Kidney epithelial cell (primary cell): ENCODE measurements at regions not wholly inside any gene's neighbourhood (a gene's known extent, or its start where the extent isn't known, plus 50 kb on each side); places are given as distances from the start of the nearest gene placed in this dataset.

Experiments
- DNase-seq: peaks from one replicate; pipeline ENCODE4 v3.0.0-alpha.2; 2010; ENCODE audit warnings: low read depth
- H3K27me3 ChIP-seq: 2 replicates; pipeline ENCODE4 v1.6.0; 2011; ENCODE audit warnings: low read length; ENCODE audit not compliant: control insufficient read depth, insufficient read depth
- H3K36me3 ChIP-seq: 2 replicates; pipeline ENCODE4 v1.5.1; 2011; ENCODE audit warnings: low read length; ENCODE audit not compliant: control insufficient read depth, insufficient read depth
- H3K4me3 ChIP-seq: 2 replicates; pipeline ENCODE4 v1.5.1; 2011; ENCODE audit warnings: low read depth, mild to moderate bottlenecking, control low read depth, low read length
- TF ChIP-seq, protein P1 (sequence below): IDR thresholded peaks from 2 replicates; pipeline ENCODE4 v1.5.1; 2011; ENCODE audit warnings: mild to moderate bottlenecking, moderate library complexity, low read length, control low read depth, inconsistent platforms; ENCODE audit not compliant: insufficient read depth, poor library complexity, severe bottlenecking

- Histone ChIP-seq H3K36me3 (no peaks in the 10 kb centered on the region), H3K27me3 (no peaks in the 10 kb centered on the region), H3K4me3 (no peak overlapping the region)
- DNase-seq = no peak
- TF ChIP-seq, protein P1, sequence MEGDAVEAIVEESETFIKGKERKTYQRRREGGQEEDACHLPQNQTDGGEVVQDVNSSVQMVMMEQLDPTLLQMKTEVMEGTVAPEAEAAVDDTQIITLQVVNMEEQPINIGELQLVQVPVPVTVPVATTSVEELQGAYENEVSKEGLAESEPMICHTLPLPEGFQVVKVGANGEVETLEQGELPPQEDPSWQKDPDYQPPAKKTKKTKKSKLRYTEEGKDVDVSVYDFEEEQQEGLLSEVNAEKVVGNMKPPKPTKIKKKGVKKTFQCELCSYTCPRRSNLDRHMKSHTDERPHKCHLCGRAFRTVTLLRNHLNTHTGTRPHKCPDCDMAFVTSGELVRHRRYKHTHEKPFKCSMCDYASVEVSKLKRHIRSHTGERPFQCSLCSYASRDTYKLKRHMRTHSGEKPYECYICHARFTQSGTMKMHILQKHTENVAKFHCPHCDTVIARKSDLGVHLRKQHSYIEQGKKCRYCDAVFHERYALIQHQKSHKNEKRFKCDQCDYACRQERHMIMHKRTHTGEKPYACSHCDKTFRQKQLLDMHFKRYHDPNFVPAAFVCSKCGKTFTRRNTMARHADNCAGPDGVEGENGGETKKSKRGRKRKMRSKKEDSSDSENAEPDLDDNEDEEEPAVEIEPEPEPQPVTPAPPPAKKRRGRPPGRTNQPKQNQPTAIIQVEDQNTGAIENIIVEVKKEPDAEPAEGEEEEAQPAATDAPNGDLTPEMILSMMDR = no peak
Measured at GRCh38 chr3:89613241-89613640, 505.8 kb downstream of the EPHA3 start.

GRCh38 chr3:89617706-89618105 is 510.3 kb downstream of the EPHA3 start:
- no peak for DNase-seq
- H3K4me3 ChIP-seq = no peak overlapping the region
- TF ChIP-seq, protein P1 = no peak
- H3K36me3 ChIP-seq = no peaks in the 10 kb centered on the region
- H3K27me3 ChIP-seq = no peaks in the 10 kb centered on the region

DNA sequence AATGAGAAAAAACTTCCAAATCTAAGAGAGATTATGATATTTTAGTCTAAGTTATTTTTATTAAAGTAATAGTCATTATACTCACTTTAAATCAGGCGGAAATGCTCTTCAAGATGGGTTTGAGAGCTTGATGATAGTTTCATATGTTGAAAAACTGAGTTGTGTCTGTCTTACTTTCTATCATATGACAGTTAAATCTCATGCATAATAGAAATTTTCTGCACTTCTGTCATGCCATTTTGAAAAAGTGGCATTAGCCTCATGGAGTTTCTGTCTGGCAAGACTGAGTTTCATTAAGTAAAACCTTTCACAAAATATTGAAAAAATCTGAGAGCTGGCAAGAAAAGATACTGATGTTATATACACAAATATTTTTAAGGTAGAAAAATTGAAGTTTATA is 511.8 kb downstream of the EPHA3 start:
- TF ChIP-seq, protein P1 = no peak
- no peak for DNase-seq
- H3K27me3 ChIP-seq = no peaks in the 10 kb centered on the region
- H3K4me3 ChIP-seq = no peak overlapping the region
- no peaks in the 10 kb centered on the region for H3K36me3 ChIP-seq

- TF ChIP-seq, protein P1 = no peak
Measured at GRCh38 chr3:89622063-89622700, 514.8 kb downstream of the EPHA3 start.

DNA sequence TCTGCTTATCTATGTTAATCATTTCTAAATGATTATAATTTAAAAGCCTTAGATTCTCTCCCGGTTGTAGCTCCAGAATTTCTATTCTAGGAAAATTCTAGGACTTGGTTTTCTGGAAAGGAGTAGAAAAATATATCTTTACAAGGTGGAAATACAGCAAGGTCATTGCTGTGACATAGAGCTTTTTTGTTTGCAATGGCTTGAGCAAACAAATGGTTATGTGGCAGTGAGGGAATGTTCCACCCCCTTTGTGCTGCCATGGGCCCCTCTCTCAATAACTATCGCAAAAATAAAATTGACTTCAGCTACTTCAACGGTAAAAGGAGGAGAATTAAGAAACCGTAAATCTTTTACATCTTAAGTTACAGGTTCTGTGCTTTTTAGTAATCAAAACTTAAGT is 517.1 kb downstream of the EPHA3 start:
- no peaks in the 10 kb centered on the region for H3K27me3 ChIP-seq
- no peak overlapping the region for H3K4me3 ChIP-seq
- DNase-seq = no peak
- TF ChIP-seq, protein P1 = no peak
- no peaks in the 10 kb centered on the region for H3K36me3 ChIP-seq

More at GRCh38 chr3:89622063-89622700, 514.8 kb downstream of the EPHA3 start:
- DNase-seq = no peak
- H3K4me3 ChIP-seq = no peak overlapping the region
- H3K36me3 ChIP-seq = no peaks in the 10 kb centered on the region
- H3K27me3 ChIP-seq = no peaks in the 10 kb centered on the region

DNA sequence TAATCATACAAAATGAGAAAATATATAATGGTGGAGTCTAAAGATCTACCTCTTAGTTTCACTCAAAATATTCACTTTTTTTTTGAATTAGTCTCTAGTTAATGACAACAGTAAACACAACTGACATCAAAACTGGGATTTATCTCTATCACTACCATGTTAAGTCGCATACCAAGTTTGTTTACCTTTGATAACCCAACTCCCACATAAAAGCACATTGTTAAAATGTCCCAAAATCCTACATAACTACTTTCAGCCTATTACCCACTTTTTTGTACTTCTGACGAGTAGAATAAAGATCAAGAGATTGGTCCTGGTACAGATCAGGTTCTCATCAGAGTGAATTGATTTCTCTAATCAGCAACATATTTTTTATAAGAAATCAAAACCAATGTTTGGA is 518.5 kb downstream of the EPHA3 start:
- DNase-seq = no peak
- no peaks in the 10 kb centered on the region for H3K36me3 ChIP-seq
- TF ChIP-seq, protein P1 = no peak
- no peak overlapping the region for H3K4me3 ChIP-seq
- H3K27me3 ChIP-seq = no peaks in the 10 kb centered on the region
